Activated CD4-positive, alpha-beta T cell treated with anti-CD3 and anti-CD28 coated beads, Interleukin-2, amount 50 U/mL, for 24 hours (primary cell): ENCODE measurements at regions not wholly inside any gene's neighbourhood (a gene's known extent, or its start where the extent isn't known, plus 50 kb on each side); places are given as distances from the start of the nearest gene placed in this dataset.
"Not testable (repeated sequence)": the region's sequence is repeated elsewhere in the genome, so short reads cannot be mapped to it uniquely, and the experiment has no call there.

Source experiments
- DNase-seq, 2 donors: peaks; one replicate each; pipeline ENCODE4 v3.0.0-alpha.2; 2020; ENCODE audit warnings: low read depth in 1 of 2, low spot score in 1 of 2

DNA sequence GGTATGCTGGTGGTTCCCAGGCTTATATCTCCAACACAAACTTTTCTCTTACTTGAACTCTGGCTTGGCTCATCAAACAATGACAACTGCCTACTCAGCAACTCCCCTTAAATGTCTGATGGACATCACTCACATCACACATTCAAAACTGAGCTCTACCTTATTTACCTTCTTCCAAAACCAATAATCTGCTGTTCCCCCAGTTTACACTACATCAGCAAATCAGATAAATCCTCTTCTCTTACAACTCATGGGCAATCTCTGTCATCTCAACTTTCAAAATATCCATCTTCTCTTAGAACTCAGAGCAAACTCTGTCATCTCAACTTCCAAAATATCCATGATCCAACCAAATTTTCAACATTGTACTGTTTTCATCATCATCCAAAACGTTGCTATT is 2347.9 kb upstream of the ACO1 start:
- no peak for DNase-seq

DNA sequence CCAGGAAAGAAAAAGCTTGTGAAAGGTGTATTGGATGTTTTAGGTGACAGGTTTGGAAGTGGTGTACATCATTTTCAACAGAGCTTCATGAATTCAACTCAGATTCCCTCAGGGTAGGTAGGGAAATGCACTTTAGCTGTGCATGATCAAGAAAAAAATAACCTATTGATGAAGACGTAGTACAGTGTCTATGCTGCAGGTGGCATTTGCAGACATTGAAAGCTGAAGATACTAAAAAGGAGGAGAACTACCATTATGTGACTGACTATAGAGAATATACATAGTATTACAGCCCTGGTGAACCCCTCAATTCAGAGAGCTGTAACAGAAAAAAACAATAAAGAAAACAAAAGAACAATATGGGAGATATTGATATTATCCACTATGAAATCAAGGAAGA is 2344.7 kb upstream of the ACO1 start:
- DNase-seq, result no peak

DNA sequence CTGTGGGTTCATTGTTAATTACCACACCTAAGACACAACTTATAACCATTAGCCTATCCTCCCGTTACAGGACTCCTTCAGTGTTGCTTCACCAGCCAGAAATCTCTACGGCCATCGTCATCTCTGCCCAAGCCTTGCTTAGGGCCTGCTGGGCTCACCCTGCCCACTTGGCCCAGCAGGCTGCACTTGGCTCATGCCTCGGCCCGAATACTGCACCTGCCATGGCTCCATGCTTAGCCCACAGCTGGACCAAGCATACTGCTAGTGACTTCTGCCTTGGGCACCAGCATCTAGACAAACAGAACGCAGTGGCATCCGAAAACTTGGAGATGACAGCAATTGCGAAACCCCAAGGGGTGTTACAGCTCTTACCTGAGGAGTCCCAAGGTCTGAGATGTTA is 2336.0 kb upstream of the ACO1 start:
- DNase-seq, result no peak

DNA sequence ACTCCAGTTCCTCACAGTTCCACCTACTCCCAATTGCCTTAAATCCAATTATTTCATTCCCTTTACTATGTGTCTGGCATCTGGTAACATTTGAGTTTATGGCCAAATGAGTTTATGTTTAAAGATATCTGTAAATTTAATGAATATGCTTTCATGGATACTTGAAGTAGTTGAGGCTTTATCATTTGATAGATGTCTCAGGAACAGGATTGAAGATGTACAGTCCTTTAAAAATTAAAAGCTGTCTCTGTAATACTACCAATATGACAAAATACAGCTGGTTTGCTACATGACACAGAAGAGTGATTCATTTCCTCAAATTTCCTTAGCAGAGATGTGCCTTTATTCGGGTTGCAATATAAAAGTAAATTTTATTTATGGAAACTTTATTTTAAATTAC is 2326.0 kb upstream of the ACO1 start:
- no peak for DNase-seq

DNA sequence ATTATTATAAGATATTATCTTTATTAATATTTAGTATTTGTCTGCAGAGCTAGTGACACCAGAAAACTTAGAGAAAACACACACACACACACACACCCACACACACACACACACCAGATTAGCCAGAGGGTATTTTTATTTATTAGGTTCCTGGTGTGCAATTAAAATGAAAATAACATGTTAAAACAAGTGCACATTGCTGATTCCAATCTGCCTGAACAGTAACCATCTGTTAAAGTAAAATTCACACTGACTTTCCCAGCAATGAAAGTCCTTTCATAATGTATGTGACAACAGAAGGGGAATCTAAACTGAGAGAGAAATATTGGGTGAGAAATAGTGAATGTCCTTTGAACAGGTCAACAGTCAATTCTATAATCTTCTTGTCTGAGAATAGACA is 2323.5 kb upstream of the ACO1 start:
- DNase-seq, result no peak

DNA sequence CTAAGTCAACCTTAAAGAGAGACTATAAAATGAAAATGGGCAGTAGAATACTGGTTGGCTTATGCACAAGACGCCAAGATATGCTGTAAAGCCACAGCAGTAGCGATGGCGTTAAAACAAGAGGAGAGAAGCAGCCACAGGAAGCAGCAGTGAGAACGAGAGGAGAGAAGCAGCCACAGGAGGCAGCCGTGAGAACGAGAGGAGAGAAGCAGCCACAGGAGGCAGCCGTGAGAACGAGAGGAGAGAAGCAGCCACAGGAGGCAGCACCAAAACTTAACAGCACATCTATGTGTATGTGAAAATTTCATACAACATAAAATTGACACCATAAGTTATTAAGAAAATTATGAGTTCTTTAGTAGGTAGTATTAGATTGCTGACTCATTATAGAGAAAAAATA is 2318.6 kb upstream of the ACO1 start:
- DNase-seq, result no peak

DNA sequence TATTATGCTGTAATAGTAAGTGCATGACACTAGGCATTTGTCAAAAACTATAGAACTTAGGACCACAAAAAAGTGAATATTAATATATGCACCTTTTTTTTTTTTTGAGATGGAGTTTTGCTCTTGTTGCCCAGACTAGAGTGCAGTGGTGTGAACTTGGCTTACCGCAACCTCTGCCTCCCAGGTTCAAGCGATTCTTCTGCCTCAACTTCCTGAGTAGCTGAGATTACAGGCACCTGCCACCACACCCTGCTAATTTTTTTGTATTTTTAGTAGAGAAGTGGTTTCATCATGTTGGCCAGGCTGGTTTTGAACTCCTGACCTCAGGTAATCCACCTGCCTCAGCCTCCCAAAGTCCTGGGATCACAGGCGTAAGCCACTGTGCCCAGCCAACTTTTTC is 2315.2 kb upstream of the ACO1 start:
- not testable (repeated sequence) for DNase-seq

DNA sequence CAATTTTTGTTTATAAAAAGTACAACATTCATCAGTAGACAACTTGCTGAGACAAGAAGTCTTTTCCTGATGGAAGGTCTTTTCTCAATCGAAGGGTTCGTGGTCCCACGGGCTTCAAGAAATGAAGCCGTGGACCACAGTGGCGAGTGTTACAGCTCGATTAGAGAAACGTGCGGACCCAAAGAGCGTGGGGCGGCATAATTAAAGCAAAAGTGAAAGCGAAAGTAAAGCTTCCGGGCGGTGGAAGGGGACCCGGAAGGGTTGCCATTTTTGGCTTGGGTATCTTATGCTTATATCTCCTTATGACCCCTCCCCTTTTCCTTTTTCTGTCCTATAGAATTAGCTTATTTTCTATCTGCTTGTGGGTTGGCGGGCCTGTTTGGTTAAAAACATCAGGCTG is 2309.4 kb upstream of the ACO1 start:
- no peak for DNase-seq

DNA sequence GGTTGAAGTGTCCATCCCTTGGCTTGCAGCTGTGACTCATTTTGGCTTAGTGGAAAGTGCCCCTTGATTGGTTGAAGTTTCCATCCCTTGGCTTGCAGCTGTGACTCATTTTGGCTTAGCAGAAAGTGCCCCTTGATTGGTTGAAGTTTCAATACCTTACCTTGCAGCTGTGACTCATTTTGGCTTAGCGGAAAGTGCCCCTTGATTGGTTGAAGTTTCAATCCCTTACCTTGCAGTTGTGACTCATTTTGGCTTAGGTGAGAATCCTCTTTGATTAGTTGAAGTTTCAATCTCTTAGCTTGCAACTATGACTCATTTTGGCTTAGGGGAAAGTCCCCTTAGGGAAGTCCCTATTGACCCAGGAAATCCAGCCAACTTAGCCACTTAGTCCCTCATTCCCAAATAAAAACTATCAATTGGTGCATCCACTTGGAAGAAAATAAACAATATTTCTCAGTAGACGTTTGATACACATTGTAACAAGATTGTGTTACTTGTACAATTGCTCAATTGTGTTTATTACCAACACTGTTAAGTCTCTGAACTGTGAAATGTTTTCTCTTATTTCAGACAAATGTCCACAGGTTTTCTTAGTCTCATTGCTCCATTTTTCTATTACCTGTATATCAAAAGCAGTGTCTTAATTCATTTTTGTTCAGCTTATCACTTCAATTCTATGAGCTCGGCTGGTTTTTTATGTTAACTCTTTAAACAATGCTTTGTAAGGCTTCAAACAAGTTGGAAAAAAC is 2308.8 kb upstream of the ACO1 start:
- DNase-seq, result peak in 1 of 2 donors; percentile 48

DNA sequence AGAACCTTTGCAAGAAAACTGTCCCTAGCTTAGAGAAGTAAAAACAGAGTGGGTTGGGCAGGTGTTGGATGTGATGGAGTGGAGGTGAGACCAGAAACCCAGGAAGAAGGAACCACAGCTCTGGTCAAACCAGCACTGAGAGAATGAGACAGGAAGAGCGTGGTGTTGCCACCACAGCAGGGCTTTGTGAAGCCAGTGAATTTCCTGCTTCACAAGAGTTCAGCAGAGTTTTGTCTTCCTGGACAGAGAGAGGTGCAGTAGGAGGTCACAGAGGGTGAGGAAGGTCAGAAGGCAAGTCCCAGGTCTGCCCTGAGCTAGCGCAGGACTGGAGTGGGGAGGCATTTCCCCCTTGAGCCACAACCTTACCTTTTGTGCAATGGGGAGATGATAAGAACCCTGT is 2306.2 kb upstream of the ACO1 start:
- no peak for DNase-seq

DNA sequence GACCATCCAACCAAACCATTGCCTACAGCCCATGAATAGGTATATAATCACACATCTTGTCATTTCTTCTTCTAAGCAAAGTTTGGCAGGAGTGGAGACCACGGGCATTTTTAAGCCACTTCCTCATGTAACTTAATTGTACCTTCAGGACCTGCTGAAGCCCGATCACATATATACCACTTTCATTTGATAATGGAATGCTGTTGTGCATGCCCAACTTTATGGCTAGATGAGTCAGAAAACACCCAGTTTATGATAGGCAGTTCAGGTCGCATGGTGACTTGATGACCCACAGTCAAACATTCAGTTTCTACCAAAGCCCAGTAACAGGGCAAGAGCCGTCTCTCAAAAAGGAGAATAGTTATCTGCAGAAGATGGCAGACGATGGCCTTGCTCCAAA is 2295.0 kb upstream of the ACO1 start:
- no peak for DNase-seq

DNA sequence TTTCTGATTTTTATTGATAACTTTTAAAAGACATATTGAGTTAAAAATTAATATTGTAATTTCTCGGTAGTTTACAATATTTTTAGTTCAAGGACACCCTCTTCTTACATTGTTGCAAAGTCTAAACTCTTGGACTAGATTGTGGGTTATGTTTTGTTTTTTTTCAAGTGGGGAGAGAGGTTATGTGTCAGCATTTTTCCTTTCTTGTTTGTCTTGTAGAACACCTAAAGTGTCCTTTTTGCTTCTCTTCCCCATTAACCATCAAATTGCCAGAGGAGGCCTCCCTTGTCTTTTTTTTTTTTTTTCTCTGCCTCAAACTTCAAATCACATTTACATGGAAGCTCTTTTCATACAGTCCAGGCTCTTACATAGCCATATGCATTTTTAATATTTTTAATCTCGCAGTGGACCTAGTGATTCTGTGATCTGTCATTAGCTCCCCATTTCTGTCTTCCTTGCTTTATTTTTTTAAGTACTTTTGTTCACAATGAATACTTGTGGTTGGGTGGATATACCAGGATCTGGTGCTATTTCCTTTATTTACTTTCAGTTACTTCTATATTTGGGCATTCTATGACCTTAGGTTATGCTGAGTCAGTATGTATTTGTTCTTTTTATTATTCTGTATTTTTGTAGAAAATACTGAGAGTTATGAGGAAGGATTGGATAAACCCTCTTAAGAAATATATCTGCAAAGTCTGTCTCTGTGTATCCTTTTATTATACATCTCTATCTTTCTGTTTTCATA is 2280.6 kb upstream of the ACO1 start:
- no peak for DNase-seq

DNA sequence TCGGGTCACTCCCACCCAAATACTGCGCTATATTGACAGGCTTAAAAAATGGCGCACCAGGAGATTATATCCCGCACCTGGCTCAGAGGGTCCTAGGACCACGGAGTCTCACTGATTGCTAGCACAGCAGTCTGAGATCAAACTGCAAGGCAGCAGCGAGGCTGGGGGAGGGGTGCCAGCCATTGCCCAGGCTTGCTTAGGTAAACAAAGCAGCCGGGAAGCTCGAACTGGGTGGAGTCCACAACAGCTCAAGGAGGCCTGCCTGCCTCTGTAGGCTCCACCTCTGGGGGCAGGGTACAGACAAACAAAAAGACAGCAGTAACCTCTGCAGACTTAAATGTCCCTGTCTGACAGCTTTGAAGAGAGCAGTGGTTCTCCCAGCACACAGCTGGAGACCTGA is 2277.3 kb upstream of the ACO1 start:
- DNase-seq, result not testable (repeated sequence)

DNA sequence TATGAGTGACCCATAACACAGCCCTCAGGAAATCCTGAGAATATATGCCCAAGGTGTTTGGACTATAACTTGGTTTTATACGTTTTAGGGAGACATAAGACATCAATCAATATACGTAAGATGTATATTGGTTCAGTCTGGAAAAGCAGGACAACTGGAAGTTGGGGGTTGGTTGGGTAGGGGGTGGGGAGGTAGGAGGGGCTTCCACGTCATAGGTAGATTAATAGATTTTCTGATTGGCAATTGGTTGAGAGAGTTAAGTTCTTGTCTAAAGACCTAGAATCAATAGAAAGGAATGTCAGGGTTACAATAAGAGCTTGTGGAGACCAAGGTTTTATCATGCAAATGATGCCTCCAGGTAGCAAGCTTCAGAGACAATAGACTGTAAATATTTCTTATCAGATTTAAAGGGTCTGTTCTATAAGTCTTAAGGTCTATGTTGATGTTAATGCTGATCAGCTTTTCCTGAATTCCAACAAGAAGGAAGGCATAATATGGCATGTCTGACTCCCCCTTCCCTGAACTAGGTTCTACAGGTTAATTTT is 2267.7 kb upstream of the ACO1 start:
- no peak for DNase-seq

DNA sequence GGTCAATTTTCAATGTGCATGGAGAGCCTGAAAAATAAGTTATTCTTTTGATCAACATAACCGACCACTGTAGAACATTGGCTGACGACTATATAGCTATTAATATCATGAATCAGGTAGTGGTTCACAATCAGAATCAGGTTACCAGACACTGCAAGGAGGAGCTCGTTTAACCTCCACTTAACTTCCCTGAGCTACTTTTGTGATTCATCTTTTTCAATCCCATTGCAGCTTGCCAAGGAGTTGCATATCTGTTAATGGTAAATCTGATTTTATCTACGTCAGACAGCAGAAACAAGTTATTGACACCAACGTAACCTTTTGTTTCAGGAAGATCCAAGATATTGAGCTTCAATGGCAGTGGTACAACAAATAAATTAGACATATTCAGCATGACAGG is 2263.8 kb upstream of the ACO1 start:
- no peak for DNase-seq

DNA sequence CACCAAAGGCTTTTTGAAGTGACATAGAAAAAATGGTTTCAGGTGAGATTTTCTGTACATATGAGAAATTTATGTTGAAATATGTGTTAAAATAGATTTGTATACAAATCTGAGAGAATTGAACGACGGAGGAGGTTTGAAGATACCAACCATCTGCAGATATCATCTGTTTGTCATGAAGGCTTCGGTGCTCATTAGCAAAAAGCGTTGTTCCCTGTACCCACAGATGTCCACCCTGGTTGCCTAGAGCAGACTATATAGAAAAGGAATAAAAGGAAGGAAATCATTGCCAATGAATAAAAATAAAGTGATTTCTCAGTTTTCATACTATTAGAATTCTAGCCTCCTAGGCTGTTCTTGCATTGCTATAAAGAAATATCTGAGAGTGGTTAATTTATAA is 2262.8 kb upstream of the ACO1 start:
- DNase-seq, result no peak

DNA sequence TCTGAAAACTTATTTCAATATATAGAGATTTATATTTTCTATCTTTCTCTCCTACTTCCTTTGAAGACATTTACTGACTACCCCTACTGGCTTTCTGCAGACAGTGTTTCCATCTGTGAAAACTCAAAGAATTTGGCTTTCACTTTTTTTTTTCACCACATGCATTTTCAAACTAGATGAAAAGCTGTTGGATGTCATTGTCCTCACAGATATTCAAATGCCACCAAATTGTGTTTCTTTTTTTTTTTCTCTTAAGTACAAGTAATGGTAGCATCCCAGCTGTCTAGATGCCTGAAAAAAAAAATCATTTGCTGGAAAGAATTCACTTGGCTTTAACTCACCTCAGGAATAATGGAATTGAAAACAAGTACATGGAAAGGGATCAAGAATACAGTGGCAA is 2258.6 kb upstream of the ACO1 start:
- no peak for DNase-seq

DNA sequence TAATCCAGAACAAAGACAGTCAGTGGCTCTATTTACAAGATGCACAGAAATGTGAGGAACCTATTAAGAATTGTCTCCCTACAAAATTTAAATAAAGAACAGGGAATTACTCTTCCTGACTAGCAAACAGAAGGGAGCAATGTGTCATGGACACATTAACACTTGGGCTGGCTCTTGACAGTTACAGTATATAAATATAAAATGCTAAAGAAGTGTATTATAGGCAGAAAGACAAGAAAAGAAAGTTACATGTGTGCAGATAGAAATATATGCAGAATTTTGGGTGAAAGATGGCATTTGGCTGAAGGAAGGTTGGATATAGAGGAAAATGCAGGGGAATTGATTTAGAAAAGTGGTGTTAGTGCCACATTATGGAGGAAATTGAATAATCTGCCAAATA is 2257.1 kb upstream of the ACO1 start:
- DNase-seq, result no peak

DNA sequence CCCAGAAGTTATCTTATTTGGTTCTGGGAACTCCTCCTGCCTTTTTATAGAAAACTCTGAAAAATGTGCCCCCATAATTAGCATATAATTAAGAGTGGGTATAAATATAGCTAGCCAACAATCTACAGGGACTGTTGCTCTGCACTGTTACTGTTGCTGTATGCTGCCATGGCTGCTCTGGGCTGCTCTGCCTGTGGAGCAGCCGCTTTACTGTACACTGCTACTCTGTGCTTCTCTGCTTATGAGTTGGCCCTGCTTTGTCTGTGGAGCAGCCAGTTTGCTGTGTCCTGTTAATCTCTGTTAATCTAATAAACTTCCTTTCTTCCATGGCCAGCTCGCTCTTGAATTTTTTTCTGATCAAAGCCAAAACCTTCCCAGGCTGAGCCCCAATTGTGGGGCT is 2244.0 kb upstream of the ACO1 start:
- no peak for DNase-seq

DNA sequence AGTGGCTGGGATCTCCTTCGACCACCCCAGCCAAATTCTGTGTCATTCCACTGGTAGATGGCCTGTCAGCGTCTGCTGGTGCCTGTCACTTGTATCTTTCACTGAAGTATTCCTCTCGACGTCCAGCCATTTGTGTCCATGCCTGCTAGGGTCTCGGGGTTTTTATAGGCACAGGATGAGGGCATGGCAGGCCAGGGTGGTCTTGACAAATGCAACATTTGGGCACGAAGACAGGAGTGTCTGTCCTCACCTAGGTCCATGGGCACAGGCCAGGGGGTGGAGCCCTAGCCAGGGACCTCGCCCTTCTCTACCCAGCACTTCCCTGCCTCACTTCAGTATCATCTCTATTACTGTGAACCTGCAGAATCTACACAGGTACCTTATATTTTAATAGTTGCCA is 2223.9 kb upstream of the ACO1 start:
- DNase-seq, result no peak

DNA sequence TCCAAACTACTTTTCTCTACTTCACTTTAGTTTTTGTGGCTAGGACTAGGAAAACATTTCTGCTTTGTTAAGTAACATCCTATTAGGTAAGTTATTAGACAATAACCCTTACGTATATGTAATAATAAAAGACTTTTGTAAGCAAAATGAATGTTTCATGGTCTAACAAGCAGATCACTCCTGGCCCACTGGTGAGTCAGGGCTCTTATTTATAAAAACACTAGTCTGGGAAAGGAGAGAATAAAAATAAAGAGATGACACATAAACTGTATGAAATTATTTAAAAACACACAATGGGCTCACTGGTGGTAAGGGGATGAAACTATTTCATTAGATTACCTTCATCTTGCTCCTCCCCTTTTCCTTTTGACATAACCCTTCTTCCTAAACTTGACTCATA is 2212.2 kb upstream of the ACO1 start:
- no peak for DNase-seq

DNA sequence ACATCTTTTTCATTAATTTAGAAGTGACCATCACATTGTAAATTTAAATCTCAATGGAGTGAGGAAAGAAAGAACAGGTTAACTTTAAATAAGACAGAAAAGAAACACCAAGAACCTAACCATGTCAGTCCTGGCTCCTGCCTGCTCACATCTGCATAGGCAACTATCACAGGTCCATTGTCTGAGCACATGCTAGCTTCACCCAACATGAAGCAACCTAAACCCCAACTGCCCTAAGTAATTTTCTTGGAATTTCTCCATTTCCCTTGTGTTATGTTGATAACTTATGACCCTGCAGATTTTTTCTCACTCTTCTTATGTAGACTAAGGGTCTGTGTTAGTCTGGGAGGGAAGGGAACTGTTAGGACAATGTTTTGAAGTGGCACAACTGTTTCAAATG is 2205.8 kb upstream of the ACO1 start:
- no peak for DNase-seq

DNA sequence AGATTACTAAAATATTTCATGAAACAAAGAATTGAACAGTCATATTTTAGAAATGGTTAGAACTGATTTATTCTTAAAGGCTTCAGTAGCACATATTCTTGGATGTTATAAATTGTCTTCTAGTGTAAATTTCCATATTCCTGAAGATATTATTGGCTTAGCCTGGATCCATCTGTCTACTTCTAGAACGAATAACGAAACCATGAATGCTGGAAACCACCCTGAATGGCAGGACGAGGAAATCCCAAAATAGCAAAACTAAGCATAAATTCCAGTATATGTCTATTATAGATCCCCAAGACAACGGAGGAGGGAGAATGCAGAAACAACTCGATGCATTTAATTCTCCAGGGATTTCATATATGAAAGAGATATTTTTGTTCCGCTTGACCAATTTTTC is 2191.0 kb upstream of the ACO1 start:
- no peak for DNase-seq
